Lung (tissue), 11 donors: ENCODE measurements at regions not wholly inside any gene's neighbourhood (a gene's known extent, or its start where the extent isn't known, plus 50 kb on each side); places are given as distances from the start of the nearest gene placed in this dataset.

Experiments used
- ATAC-seq: fragments of 200-7000 bp; cut with Tn5 transposase; one replicate; pipeline ENCODE4 v1.9.1; 2020; ENCODE audit warnings: moderate number of reproducible peaks; ENCODE audit not compliant: insufficient read depth, low FRiP score
- DNase-seq, 3 donors: peaks; one replicate each; pipeline ENCODE4 v3.0.0-alpha.2; 2013 to 2017
- H3K27ac ChIP-seq, 2 donors: one replicate each; pipeline ENCODE4 v1.5.1; 2013; ENCODE audit warnings: mild to moderate bottlenecking in 2 of 2, moderate library complexity in 2 of 2, control low read depth in 1 of 2, inconsistent platforms in 1 of 2, low read depth in 1 of 2, low read length in 1 of 2
- H3K27me3 ChIP-seq, 3 donors: one replicate each; pipeline ENCODE4 v1.5.1; 2013; ENCODE audit warnings: low read length in 2 of 3; ENCODE audit not compliant: control insufficient read depth in 3 of 3, insufficient read depth in 3 of 3
- H3K36me3 ChIP-seq, 4 donors: one replicate each; pipeline ENCODE4 v1.5.1; 2013; ENCODE audit warnings: low read length in 4 of 4, mild to moderate bottlenecking in 1 of 4, moderate library complexity in 1 of 4; ENCODE audit not compliant: control insufficient read depth in 4 of 4, insufficient read depth in 4 of 4
- H3K4me1 ChIP-seq, 5 donors: one replicate each; pipeline ENCODE4 v1.5.1; 2013; ENCODE audit warnings: low read length in 5 of 5, mild to moderate bottlenecking in 2 of 5, moderate library complexity in 1 of 5; ENCODE audit not compliant: control insufficient read depth in 5 of 5, insufficient read depth in 5 of 5
- H3K4me3 ChIP-seq: one replicate; pipeline ENCODE4 v1.5.1; 2013; ENCODE audit warnings: mild to moderate bottlenecking, control low read depth, moderate library complexity
- H3K9ac ChIP-seq, 2 donors: one replicate each; pipeline ENCODE4 v1.5.1; 2013; ENCODE audit warnings: low read length in 2 of 2, control low read depth in 1 of 2; ENCODE audit not compliant: insufficient read depth in 1 of 2
- H3K9me3 ChIP-seq, 4 donors: one replicate each; pipeline ENCODE4 v1.5.1; 2013; ENCODE audit warnings: low read length in 3 of 4, mild to moderate bottlenecking in 1 of 4, moderate library complexity in 1 of 4; ENCODE audit not compliant: control insufficient read depth in 4 of 4, insufficient read depth in 3 of 4
- CTCF ChIP-seq: IDR thresholded peaks from 2 replicates; pipeline ENCODE4 v1.5.1; 2012; ENCODE audit warnings: mild to moderate bottlenecking; ENCODE audit errors: control extremely low read depth, extremely low read depth
- WGBS, 2 donors: extraction: QIAGEN DNeasy Blood & Tissue Kit; methylation state at CpG; one replicate each; pipeline ENCODE4 v1.1.7; 2013; 5-methylcytosine and 5-hydroxymethylcytosine counted together
- donor health status: control.
- donor health status: control.
- donor health status: Bipolar disorder and iron deficiency.
- donor health status: healthy.
- donor health status: DM: yes; HTN: yes; CAD: no.

- no peaks in the 10 kb centered on the region for H3K9me3 ChIP-seq
- H3K9ac ChIP-seq, result no peak overlapping the region
- DNase-seq (no peak), ATAC-seq (no peak)
- H3K27ac ChIP-seq, result no peak overlapping the region
- no peaks in the 10 kb centered on the region for H3K27me3 ChIP-seq
- WGBS, 2 donors, result 44 to 57% methylated on average over 13 of the region's 13 CpGs
- H3K36me3 ChIP-seq, result no peaks in the 10 kb centered on the region
- no peak overlapping the region for H3K4me3 ChIP-seq
- no peak for TF ChIP-seq CTCF
- peaks cover 0 to 5% (median 0%) of the 10 kb centered on the region in 5 donors for H3K4me1 ChIP-seq
Observed at GRCh38 chr2:204315236-204315662, 230.0 kb upstream of the PARD3B start.

- H3K9ac ChIP-seq, result no peak overlapping the region
- DNase-seq (no peak), ATAC-seq (no peak)
- H3K27ac ChIP-seq, result no peak overlapping the region
- WGBS, 2 donors, result 90 to 96% methylated on average over 5 of the region's 5 CpGs
- no peak overlapping the region for H3K4me3 ChIP-seq
- TF ChIP-seq CTCF, result no peak
- H3K9me3 ChIP-seq, result no peaks in the 10 kb centered on the region
- no peaks in the 10 kb centered on the region for H3K36me3 ChIP-seq
- H3K4me1 ChIP-seq, result peaks cover 0 to 8% (median 0%) of the 10 kb centered on the region in 5 donors
- H3K27me3 ChIP-seq, result no peaks in the 10 kb centered on the region
Observed at GRCh38 chr2:204317640-204318039, 227.6 kb upstream of the PARD3B start.

DNA sequence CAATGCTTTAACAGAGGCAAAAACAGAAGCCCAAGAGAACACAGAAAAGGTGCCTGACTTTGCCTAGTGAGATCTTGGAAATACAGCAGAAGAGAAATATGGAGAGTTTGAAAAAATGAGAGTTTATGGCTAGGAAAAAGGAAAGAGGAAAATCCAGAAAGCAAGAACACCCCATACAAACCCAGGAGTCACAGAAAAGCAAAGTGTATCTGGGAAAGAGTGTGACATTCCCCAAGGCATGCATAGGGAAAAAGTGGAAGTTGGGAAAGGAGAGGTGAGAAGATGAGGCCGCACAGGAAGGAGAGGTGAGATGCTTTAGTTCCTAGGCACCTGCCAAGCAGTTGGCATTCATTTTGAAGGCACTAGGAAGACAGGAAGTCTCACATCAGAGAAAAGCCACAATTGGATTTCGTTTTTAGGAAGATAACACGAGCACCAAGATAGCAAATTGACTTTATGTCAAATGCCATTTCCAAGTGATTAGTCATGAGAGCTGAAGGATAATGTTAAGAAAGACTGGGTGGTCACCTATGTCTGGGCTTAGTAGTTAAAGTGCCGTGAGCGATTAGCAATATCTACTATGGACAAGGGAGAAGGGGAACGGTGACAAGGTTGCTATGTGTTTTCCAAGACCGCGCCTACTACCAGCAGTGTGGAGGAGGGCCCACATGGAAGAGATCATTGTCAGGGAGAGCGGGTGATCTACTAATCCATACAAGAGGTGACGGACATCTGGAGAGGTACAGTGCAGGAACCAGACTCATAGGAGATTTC, 224.1 kb upstream of the PARD3B start:
- Histone ChIP-seq H3K4me3 (no peak overlapping the region), H3K9me3 (no peaks in the 10 kb centered on the region), H3K9ac (no peak overlapping the region), H3K4me1 (peaks cover 0 to 8% (median 4%) of the 10 kb centered on the region in 5 donors), H3K36me3 (no peaks in the 10 kb centered on the region), H3K27me3 (no peaks in the 10 kb centered on the region), H3K27ac (peak overlapping the region in 1 of 2 donors; percentile 58)
- 87 to 88% methylated on average over 10 of the region's 10 CpGs for WGBS, 2 donors
- ATAC-seq (no peak), DNase-seq (no peak)
- no peak for TF ChIP-seq CTCF
